H1 (cell line): ENCODE measurements at regions not wholly inside any gene's neighbourhood (a gene's known extent, or its start where the extent isn't known, plus 50 kb on each side); places are given as distances from the start of the nearest gene placed in this dataset.

ENCODE experiments used
- CREB1 ChIP-seq: IDR thresholded peaks from 2 replicates; pipeline ENCODE4 v1.6.1; 2012; ENCODE audit warnings: inconsistent platforms
- CTCF ChIP-seq, 3 experiments: IDR thresholded peaks; 1 replicate in 2 of 3; 2 replicates in 1 of 3; pipeline versions ENCODE4 v1.5.1 to v1.6.1; 2011; ENCODE audit warnings: low read length in 3 of 3, mild to moderate bottlenecking in 3 of 3, inconsistent platforms in 2 of 3, low read depth in 1 of 3, moderate library complexity in 1 of 3; ENCODE audit not compliant: insufficient read depth in 1 of 3; ENCODE audit errors: control extremely low read depth in 1 of 3
- POLR2A ChIP-seq, 2 experiments: IDR thresholded peaks; 1 replicate in 1 of 2; 2 replicates in 1 of 2; pipeline ENCODE4 v1.6.1; 2011; ENCODE audit warnings: low read depth in 2 of 2, low read length in 2 of 2, mild to moderate bottlenecking in 2 of 2; ENCODE audit errors: control extremely low read depth in 1 of 2
- SIN3A ChIP-seq, 2 experiments: IDR thresholded peaks in 1 of 2; conservative IDR thresholded peaks in 1 of 2; 2 replicates each; pipeline ENCODE4 v1.6.1; 2011 to 2012; ENCODE audit warnings: low read length in 2 of 2, improper control_type of control experiment in 1 of 2, low read depth in 1 of 2, mild to moderate bottlenecking in 1 of 2
- TEAD4 ChIP-seq: IDR thresholded peaks from 2 replicates; pipeline ENCODE4 v1.6.1; 2012; ENCODE audit warnings: low read depth, low read length, inconsistent platforms, mixed read lengths

- TF ChIP-seq CTCF (IDR thresholded peaks at IDR 0.05; ENCODE audit: control extremely low read depth in 1 of 3, insufficient read depth in 1 of 3, low read depth in 1 of 3, low read length in 3 of 3) (no peak), SIN3A (conservative IDR thresholded peaks at IDR 0.05 in 1 of 2, IDR thresholded peaks at IDR 0.05 in 1 of 2; ENCODE audit: low read depth in 1 of 2, low read length in 2 of 2) (no peak), CREB1 (no peak), TEAD4 (no peak), POLR2A (IDR thresholded peaks at IDR 0.05; ENCODE audit: control extremely low read depth in 1 of 2, low read depth in 2 of 2, low read length in 2 of 2) (no peak)
Observed at GRCh38 chr3:139157161-139157932, 112.7 kb upstream of the PRR23C start.
